Hippocampal formation (tissue), 2 donors: ENCODE measurements at regions not wholly inside any gene's neighbourhood (a gene's known extent, or its start where the extent isn't known, plus 50 kb on each side); places are given as distances from the start of the nearest gene placed in this dataset.
"Not testable (repeated sequence)": the region's sequence is repeated elsewhere in the genome, so short reads cannot be mapped to it uniquely, and the experiment has no call there.

Experiments used
- DNase-seq, 2 donors: peaks; one replicate each; lab custom pipeline; 2025; lab: John Stamatoyannopoulos, UW

DNA sequence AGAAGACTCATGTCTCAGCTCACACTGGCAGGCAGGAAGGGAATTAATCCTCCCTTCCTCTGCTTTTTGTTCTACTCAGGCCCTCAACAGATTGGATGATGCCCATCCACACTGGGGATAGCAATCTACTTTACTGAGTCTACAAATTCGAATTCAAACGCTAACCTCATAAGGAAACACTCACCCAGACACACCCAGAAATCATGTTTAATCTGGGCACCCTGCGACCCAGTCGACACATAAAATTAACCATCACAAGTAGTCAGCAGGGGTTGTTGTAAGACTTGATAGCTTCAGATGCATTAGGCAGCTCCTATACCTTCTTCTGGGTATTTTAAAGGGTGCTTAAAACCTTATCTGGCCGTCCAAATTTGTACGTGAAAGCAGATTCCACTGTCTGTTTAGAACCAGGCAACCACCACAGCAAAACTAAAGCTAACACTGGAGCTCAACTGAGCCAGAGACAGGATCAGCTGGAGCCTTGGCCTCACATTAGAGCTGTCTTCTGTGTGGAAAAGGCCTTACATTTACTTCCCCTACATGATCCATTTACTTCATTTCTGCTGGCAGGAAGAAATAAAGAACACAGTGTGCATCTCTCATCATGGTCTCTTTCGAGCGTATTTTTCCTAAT is 407.3 kb upstream of the PPP2R3A start:
- DNase-seq = no peak

DNA sequence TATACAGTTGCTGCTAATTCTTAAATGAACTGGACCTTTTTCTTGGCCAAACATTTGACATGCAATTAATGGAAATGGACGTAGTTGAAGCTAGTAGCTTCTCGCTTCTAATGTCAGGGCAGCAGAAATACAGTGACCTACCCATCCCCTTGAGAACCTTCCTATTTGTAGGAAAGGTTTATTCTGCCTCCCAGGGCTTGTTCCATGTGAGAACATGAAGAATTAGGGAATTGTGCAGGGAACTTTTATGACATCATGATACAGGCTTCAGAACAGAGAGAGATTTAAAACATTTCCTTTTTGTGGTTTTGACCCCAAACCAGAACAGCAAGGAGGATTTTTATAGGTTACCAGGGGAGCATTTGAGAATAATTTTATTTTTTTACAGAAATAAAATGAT is 406.6 kb upstream of the PPP2R3A start:
- no peak for DNase-seq

DNA sequence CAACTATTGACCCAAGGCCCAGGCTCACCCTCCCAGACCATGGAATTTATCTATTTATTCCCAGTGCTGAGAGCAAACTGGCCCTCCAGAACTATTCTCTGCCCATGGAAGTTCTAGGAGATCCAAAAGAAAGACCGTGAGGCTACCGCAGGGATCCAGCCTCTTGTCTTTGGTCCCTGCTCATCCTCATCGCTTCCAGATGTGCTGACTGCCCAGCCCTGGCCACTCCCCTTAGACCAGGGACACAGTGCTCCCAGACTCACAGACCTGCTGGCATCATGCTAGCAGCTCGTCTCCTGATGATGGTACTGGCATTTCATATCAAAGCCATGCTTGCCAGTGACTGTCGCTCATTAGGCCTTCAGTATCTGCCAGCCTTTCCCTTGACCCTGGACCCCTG is 405.7 kb upstream of the PPP2R3A start:
- no peak for DNase-seq

DNA sequence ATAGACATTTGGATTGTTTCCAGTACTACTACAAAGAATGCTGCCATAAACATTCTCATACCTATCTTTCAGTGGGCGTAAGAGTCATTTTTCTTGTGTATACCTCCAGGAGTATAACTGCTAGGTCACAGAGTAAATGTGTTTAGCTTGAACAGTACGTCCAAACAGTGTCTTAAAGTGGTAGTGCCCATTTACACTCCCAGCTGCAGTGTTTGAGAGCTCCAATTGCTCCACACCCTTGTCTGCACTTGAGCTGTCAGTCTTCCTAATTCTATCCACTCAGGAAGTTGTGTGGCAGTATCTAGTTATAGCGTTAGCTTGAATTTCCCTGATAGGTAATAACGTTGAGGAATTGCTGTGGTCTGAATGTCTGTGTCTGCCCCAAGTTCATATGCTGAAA is 404.7 kb upstream of the PPP2R3A start:
- DNase-seq = no peak

DNA sequence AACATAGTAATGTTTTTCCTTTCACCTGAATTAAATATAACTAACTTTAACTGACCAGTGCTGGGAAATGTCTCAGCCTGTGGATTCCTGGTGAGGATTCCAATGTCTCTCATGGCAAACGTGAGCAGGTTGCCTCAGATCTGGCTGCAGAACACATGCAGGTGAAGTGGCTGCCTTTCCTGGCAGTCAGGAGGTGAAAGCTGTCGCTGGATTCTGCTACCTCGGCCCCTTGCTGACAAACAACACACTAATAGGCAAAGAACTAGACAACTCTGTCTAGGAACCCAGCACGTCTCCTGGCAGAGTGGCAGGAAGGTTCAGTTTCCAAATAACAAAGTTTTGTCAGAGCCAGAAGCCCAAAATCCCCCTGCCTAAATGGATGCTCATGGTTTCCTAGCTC is 400.8 kb upstream of the PPP2R3A start:
- no peak for DNase-seq

DNA sequence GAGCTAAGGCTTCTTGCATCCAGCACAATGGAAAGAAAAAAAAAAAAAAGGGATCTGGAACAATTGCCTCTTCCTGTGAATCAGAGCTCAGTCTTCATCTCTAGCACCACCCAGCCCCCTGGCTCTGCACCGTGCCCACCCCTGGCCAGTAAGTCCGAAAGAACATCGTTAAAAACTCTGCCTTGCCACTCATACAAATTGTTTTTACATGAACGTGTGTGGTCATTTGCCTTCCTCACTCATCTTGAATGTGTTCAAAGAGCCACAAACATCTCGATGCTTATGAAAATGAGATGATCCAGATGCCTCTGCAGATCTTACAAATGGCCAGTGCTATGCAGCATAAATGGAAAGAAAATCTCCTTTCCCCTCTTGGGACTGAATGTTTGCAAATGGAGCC is 400.0 kb upstream of the PPP2R3A start:
- no peak for DNase-seq

DNA sequence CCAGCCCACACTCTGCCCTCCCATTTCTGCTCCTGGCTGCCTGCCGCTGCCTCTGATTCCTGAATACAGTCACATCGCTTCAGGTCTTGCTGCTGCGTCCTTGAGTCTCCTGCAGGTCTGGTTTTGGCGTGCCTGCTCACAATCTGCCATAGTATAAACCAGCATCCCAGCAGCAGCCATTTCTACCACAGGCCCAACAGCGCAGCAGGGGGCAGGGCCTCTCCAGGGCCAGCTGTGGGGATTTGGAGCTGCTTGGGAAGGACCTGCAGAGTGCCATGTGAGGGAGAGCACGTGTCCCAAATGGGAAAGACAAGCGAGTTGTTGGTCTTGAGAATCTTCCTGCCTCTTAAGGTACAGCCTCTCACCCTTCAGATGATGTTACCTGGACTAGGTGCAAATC is 398.3 kb upstream of the PPP2R3A start:
- DNase-seq = no peak

DNA sequence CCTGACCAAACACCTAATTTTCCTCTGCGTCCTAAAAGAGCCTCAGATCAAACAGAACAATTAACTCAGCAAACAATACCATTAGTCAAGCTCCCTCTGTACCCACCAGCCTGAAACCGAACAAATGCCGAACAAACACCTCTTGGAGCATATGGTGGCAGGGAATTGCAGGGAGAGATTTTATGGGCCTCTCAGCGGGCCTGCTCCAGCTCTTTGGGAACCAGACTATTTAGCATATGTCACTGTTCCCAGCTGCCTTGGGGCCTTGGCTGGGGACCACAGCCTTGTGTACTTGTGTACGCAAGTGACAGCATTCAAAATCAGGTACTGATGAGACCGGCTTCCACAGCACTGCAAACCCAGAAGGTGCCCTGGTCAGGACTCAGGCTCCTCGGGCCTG is 388.8 kb upstream of the PPP2R3A start:
- no peak for DNase-seq

DNA sequence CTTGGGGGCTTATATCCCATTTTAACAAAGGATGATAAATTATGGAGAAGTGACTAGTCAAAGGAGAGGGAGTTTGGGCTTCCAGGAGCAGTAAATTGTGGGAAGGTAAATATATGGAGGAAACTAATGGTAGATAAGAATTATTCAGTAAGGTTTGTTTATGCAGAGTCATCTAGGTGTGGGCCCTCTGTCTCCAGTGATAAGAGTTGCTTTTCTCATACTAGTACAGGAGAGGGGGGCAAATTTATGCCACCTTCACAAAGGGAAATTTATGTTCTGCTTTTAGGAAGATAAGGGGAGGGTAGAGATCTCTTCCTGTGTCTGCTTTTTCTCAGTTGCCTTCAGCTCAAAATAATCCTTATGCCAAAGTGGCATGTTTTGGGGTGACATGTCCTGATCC is 383.7 kb upstream of the PPP2R3A start:
- DNase-seq = no peak

DNA sequence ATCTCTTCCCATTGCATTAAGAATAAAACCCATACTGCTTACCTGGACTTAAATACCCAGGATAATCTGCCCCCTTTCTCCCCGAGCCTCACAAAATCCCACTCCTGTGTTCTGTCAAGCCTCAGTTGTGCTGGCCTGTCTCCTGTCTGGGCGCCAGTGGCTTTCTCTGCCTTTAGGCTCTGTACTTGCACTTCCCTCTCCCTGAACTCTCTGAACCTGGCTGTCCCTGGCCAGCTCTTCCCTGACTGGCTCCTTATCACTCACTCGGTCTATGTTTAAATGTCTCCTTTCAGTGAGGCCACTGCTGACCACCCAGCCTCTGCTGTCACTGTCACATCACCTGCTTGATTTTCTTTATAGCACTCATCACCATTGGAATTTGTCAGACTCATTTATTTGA is 382.7 kb upstream of the PPP2R3A start:
- no peak for DNase-seq

DNA sequence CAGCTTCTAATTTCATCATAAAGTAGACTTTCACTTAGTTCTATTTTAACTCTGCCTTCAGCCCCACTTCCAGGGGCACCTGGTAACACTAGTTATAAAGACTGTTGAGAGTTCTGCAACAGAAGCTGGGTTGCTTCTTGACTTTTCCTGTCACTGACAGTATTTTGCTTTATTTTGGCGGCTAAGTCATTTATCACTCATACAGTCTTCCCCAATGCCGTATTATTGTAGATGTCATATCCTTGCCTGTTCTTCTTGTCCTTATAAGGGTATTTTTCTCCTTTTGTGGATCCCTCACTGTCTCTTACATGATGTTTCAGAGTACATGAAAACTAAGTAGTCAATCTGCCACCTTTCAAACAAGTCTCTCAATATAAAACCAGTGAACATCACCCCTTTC is 369.0 kb upstream of the PPP2R3A start:
- no peak for DNase-seq

DNA sequence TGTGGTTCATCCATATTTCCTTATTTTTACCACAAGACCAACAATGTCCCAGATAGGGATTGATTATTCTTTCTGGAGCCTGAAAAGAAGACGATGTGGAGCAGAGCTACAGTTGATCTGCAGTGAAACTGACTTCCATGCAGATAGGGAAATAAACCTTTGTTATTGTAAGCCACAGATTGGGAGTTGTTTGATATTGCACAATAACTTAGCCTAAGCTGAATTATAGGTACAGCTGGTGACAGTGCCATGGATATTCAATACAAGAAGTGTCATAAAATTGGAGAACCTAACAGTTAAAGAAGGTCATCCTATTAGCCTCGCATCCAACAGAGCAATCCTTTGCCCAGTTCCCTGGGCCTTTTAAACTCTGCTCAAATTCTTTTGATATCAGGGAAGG is 367.7 kb upstream of the PPP2R3A start:
- DNase-seq = no peak

DNA sequence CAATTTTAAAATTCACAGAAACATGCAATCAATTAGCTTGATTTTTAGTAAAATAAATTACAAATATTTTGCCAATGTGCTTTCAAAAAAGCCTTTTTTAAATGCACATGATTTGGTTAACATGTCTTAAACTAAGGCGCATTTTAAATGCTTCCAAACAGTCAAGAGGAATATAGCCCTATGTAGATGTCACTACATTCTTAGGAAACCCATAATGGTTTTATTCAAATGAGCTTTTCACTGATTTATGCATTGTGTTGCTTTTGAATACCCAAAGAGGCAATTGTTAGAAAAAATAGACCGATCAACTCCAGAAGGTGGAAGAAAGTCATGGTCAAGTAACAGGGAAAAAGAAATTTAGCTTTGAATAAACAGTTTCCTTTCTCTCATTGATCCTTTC is 366.9 kb upstream of the PPP2R3A start:
- DNase-seq = no peak

DNA sequence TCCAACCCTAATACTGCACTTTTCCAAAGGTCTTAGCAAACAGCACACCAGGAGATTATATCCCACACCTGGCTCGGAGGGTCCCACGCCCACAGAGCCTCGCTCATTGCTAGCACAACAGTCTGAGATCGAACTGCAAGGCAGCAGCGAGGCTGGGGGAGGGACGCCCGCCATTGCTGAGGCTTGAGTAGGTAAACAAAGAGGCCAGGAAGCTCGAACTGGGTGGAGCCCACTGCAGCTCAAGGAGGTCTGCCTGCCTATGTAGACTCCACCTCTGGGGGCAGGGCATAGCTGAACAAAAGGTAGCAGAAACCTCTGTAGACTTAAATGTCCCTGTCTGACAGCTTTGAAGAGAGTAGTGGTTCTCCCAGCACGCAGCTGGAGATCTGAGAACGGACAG is 361.0 kb upstream of the PPP2R3A start:
- DNase-seq = not testable (repeated sequence)

DNA sequence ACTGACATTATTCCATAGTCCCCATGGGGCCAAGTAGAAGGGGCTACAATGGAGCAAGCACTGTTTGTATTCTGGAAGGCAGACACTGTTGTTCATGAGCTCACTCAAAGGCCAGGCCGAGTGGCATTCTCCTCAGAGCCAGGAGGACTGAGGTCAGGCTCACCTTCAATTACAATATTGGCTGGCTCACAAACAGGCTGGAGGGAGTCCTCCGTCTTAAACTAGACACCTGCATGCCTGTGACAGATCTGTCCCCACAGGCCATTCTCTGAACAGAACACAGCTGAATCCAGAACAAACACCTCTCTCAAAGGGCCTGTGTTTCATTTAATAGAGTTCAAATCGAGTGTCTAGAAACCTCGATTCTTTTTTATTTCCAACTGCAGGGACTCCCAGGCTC is 347.4 kb upstream of the PPP2R3A start:
- DNase-seq = no peak

DNA sequence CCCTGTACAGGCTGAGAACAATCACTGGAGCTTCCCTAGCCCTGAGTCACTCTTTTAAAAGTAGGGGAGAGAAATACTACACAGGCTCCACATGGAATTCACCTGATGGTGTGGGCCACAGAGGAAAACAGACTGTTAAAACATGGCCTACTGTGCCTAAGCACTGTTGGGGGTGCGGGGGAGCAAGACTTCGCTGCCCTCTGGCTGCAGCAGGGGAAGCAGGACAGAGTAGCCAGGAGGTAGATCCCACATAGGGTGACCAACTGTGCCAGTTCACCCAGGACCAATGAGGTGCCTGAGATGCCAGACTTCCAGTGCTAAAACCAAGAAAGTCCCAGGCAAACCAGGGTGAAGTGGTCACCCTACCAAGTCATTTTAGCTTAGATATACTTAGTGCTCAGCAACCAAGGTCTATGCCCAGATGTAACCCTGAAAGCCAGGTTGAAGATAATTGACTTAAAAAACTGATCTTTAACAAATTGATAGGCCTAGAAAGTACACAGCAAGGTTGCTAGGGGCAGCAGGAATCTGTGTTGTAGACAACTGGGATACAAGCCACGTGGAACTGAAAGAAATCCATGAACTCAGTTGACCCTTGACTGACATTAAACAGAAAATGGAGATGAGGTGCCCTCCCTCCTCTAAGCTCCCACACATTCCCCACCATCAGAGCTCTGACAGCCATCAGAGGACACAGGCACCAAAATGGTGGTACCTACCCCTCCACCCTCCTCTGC is 344.2 kb upstream of the PPP2R3A start:
- no peak for DNase-seq

DNA sequence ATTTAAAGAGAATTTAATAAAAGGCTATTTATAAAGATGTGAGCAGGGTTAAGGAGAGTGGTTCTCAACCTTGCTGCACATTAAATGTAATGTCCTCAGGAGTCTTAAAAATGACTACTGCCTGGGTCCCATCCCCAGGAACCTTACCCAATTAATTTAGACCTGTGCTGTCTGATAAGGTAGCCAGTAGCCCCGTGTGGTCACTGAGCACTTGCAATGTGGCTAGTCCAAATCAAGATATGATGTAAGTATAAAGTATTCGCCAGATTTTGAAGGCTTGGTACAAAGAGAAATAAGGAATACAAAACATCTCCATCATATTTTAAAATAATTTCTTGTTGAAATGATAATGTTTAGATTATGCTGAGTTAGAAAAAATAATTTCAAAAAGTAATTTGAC is 343.3 kb upstream of the PPP2R3A start:
- DNase-seq = no peak

DNA sequence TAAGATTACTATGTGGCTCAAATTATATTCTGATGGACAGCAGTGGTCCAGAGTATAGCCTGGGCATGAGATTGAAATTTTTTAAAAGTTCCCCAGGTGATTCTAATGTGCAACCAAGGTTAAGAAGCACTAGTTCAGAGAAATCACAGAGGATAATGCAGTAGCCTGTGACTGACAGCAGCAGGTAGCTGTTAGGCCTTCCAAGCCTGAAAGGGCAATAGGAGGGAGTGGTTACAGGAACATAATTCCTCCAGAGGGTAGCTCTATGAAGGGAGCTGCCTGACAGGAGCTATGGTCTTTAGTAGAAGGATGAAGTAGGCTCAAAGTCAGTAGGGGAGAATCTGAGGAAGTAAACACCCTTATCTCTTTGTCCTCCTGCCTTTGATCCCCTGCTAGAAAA is 342.9 kb upstream of the PPP2R3A start:
- no peak for DNase-seq

DNA sequence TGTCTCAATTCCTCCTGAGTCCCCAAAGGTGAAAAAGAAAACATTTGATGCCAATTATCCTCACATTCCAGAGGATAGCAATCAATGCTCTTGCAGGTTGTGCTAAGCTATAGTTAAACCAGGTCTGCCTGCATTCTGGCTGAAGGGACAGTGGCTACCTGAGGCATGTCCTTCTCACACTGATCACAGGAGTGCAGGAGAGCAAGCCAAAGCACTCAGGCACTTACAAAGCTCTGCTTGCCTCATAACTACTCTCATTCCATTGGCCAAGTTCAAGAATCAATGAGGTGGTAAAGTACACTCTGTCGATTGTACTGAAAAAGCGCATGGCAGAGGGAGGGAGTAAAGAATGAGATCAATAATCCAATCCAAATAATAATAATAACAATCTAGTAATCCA is 342.0 kb upstream of the PPP2R3A start:
- DNase-seq = no peak

DNA sequence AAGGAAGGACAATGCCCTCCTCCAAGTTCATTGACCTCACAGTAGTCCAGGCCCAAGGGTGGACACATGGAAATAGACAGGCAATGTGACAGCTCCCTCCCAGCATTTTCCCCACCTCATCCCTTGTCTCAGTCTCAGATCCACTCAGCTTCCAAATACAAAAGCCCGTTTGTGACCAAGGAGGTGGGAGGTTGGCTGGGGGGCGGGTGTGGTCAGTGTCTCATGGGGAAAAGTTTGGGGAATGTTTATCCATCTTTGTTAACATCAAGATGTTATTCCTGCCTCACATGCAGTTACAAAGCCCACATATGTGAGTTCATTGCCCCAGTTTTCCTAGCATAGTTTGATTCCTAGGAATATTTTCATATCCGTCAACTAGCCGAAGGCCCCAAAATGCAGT is 338.5 kb upstream of the PPP2R3A start:
- no peak for DNase-seq

DNA sequence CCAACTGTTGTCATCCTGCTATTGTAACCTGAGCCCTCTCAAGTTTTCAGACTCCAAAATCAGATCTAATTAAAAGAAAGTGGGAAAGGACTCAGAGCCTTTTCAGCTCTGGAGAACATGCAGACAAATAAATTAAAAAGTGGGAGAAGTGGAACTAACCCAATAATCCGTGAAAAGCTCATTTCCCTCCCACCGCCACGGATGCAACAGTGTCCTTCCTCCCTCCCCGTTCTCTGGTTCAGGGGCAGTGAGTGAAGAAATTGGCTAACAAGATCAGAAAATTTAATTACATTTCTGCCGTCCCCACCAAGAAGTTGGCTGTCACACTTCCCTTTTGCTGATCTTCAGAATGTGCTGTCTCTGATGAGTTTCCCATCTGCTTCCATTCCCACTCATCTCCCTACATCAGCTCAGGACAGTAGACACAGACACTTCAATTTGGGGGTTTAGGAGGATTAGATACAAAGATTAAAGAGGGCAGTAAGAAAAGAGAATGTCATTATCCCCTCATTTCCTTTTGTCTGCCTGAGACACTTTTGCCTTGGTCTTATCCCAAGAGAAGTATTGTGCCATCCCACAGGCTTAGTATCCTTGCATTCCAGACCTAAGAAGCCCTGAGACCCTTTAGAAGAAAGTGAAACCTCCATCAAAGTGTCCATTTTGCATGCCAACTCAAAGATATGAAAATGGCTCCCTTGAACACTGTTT is 335.7 kb upstream of the PPP2R3A start:
- no peak for DNase-seq

DNA sequence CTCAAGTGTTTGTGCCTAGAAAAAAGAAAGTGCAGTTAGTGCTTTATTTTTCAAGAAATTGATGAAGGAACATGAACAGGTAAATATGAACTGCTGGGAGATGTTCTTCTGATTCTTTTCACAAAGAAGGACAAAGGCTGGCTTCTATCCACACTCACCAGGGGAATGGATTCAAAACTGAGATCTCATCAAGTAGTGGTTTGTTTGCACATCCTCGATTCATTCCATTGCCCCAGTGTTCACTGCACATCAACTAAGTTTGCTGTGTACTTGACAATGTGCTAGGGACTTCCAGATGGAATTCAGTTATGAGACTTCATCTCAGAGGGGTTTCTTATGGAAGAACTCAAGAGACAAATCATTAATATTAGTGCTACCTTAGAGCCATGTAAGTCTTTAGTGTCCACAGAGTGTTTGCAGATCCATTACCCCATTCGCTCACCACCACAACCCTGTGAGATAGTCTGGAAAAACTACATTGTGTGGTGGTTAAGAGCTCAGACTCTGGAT is 332.9 kb upstream of the PPP2R3A start:
- DNase-seq = no peak

DNA sequence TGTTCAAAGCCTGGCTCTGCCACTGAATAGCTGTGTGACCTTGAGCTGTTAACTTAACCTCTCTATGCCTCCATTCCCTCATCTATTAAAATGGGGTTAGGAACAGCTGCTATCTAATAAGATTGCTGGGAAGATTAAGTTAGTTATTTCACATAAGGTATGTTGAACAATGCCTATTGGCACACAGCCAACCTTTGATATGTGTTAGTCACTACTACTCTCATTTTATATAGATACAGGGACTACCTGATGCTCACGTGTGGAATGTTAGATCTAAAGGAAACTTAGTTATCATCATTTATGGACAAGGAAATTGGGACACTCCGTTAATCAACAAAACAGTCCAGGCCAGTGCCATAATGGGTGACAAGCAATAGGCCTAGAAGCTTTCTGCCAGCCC is 332.4 kb upstream of the PPP2R3A start:
- DNase-seq = no peak
